ENCODE measurements at regions not wholly inside any gene's neighbourhood (a gene's known extent, or its start where the extent isn't known, plus 50 kb on each side); places are given as distances from the start of the nearest gene placed in this dataset.

DNA sequence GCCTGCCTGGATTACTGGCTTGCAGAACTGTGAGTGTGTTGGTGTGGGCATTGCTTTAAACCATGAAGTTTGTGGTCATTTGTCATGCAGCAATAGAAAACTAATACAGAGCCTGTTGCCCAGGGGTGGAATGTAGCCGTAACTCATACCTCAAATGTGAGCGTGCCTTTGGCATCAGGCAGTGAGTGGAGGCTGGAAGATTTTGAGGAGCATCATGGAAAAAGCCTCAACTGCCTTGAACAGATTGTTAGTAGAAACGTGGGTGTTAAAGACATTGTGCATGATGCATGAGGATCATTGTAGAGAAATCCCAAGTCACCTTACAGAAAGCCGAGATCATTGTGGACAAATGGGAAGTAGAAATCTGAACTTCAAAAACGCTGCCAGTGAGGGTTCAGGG, 580.5 kb downstream of the AACS start:
- DNase-seq (ENCODE audit: low spot score), result no peak
- TF ChIP-seq, protein P1, sequence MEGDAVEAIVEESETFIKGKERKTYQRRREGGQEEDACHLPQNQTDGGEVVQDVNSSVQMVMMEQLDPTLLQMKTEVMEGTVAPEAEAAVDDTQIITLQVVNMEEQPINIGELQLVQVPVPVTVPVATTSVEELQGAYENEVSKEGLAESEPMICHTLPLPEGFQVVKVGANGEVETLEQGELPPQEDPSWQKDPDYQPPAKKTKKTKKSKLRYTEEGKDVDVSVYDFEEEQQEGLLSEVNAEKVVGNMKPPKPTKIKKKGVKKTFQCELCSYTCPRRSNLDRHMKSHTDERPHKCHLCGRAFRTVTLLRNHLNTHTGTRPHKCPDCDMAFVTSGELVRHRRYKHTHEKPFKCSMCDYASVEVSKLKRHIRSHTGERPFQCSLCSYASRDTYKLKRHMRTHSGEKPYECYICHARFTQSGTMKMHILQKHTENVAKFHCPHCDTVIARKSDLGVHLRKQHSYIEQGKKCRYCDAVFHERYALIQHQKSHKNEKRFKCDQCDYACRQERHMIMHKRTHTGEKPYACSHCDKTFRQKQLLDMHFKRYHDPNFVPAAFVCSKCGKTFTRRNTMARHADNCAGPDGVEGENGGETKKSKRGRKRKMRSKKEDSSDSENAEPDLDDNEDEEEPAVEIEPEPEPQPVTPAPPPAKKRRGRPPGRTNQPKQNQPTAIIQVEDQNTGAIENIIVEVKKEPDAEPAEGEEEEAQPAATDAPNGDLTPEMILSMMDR (IDR thresholded peaks at IDR 0.05; ENCODE audit: borderline replicate concordance, control extremely low read depth, extremely low read depth, insufficient read depth, missing control alignments), result no peak
- in situ Hi-C loops (cut with MboI; ENCODE audit: low sequenced_read_pairs, unreplicated experiment), result no loop called here

DNA sequence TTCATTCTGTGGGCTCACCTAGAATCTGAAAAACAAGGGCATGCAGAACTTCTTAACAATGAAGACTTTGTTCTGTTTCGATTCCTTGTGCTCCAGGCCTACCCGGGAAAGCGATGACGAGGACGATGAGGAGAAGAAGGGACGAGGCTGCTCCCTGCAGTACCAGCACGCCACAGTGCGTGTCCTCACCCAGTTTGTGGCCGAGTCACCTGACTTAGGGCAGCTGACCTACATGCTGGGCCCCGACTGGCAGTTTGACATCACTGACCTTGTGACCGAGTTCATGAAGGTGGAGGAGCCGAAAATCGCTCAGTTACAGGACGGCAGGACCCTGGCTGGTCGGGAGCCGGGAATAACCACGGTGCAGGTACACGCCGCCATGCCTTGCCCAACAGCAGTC, 585.4 kb downstream of the AACS start:
- in situ Hi-C loops (cut with MboI; ENCODE audit: low sequenced_read_pairs, unreplicated experiment), result no loop called here
- DNase-seq (ENCODE audit: low spot score), result no peak
- TF ChIP-seq, protein P1 (IDR thresholded peaks at IDR 0.05; ENCODE audit: borderline replicate concordance, control extremely low read depth, extremely low read depth, insufficient read depth, missing control alignments), result no peak

DNA sequence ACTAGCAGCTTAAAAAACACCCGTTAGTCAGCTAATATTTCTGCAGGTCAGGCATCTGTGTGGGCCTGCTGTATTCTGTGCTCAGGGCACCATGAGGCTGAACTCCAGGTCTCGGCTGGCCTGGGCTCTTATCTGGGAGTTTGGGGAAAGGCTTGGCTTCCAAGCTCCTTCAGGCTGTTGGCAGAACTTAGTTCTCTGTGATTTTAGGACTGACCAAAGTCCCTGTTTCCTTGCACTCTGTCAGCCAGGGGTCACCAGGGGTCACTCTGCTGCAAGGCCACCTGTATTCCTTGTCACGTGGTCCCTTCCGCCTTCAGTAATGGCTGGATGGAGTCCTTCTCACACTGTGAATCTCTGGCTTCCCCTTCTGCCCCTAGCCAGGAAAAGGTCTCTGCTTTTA, 586.4 kb downstream of the AACS start:
- TF ChIP-seq, protein P1 (IDR thresholded peaks at IDR 0.05; ENCODE audit: borderline replicate concordance, control extremely low read depth, extremely low read depth, insufficient read depth, missing control alignments), result no peak
- in situ Hi-C loops (cut with MboI; ENCODE audit: low sequenced_read_pairs, unreplicated experiment), result no loop called here
- DNase-seq (ENCODE audit: low spot score), result no peak

DNA sequence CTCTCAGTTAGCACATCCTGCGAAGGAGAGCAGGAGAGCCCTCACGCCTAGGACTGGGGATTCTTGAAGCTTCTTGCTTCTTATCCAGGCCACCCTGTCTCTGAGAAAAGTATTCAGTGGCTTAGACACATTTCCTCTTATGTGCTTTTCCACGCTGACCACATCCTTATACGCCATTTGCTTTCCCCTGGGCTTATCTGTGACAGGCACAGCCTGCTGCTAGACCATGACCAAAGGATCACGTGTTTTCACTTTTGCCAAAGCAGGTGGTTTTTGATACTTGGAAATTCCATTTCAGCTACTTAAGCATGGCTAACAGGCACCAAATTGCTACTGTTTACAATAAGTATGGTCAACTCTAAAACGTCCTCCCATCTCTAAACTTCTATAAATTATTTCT, 587.4 kb downstream of the AACS start:
- no peak for DNase-seq (ENCODE audit: low spot score)
- in situ Hi-C loops (cut with MboI; ENCODE audit: low sequenced_read_pairs, unreplicated experiment), result no loop called here

DNA sequence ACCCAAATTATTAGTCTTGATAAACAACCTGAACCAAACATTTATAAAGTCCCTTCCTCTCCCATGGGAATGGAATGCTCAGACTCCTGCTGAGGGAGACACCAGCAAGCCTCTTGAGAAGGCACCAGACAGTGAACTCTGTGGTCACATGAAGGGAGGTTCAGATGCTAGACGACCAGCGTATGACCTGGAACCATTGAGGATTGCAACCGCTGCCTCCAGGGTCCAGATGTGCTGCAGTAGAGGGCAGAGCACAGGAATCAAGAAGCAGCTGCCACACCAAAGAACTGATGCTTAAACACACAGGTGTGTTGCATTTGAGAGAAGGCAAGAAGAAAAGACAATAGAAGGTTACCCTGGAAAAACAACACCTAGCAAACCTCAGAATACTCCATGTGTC, 592.4 kb downstream of the AACS start:
- in situ Hi-C loops (cut with MboI; ENCODE audit: low sequenced_read_pairs, unreplicated experiment), result no loop called here
- DNase-seq (ENCODE audit: low spot score), result no peak

More for the DNA sequence above, 587.4 kb downstream of the AACS start:
- TF ChIP-seq, protein P1 (IDR thresholded peaks at IDR 0.05; ENCODE audit: borderline replicate concordance, control extremely low read depth, extremely low read depth, insufficient read depth, missing control alignments), result no peak

DNA sequence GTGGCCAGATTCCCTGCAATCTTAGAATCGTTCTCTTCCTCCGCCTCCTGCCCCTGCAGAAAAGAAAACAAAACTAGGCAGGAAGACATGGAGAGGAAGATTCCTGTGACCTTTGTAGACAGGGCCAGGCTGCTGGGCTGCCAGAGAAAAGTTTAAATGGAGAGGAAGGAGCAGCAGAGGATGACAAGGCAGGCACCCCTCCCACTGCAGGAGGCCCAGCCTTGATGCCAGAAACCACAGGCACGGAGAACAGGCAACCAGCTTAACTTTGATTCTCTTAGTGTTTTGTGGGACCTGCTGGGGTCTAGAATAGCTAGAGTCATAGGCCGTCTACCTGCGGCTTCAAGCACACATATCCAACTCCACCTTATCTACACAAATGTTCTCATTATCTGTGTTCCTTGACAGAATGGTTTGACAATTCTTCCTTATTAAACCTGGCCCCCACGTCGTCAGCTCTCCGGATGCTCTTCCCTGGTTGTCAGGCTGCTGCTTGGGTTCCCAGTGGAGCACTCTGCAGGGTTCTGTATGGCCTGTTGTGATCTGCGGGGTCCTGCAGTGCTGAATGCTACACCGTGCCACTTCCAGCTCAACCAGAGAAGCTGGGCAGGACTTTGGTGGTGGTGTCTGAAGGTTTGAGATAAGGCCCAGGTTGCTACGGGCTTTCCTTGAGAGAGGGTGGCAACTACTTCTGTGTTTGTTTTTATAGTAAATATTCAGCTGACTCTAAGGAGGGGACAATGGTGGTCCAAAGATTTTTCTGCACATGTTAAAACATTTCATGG, 609.5 kb downstream of the AACS start:
- in situ Hi-C loops (cut with MboI; ENCODE audit: low sequenced_read_pairs, unreplicated experiment), result no loop called here
- no peak for DNase-seq (ENCODE audit: low spot score)
- TF ChIP-seq, protein P1 (IDR thresholded peaks at IDR 0.05; ENCODE audit: borderline replicate concordance, control extremely low read depth, extremely low read depth, insufficient read depth, missing control alignments), result no peak

More for the DNA sequence above, 592.4 kb downstream of the AACS start:
- TF ChIP-seq, protein P1 (IDR thresholded peaks at IDR 0.05; ENCODE audit: borderline replicate concordance, control extremely low read depth, extremely low read depth, insufficient read depth, missing control alignments), result no peak

Measured in GM13976 (cell line).